Suprapubic skin (tissue), 4 donors: ENCODE measurements at regions not wholly inside any gene's neighbourhood (a gene's known extent, or its start where the extent isn't known, plus 50 kb on each side); places are given as distances from the start of the nearest gene placed in this dataset.

Experiments used
- CTCF ChIP-seq, 2 donors: fragments of 200-600 bp in 1 of 2; fragments of 450-650 bp in 1 of 2; sonication (generic) in 1 of 2; IDR thresholded peaks; one replicate each; pipeline ENCODE4 v1.5.1; 2016 to 2019; ENCODE audit warnings: antibody characterized with exemption in 2 of 2, mild to moderate bottlenecking in 1 of 2, moderate library complexity in 1 of 2
- POLR2A ChIP-seq, 2 donors: fragments of 450-650 bp; IDR thresholded peaks; one replicate each; pipeline ENCODE4 v1.6.1; 2017; ENCODE audit warnings: antibody characterized with exemption in 2 of 2, mild to moderate bottlenecking in 2 of 2, moderate library complexity in 2 of 2
- POLR2AphosphoS5 ChIP-seq, 3 donors: sonication (generic); formaldehyde crosslinking; IDR thresholded peaks; one replicate each; pipeline ENCODE4 v1.6.1; 2017; ENCODE audit warnings: antibody characterized with exemption in 3 of 3

- no peak for TF ChIP-seq POLR2A (IDR thresholded peaks at IDR 0.05)
- TF ChIP-seq CTCF (IDR thresholded peaks at IDR 0.05) = no peak
- TF ChIP-seq POLR2AphosphoS5 (IDR thresholded peaks at IDR 0.05) = no peak
Observed at GRCh38 chr5:38164776-38165399, 93.5 kb upstream of the EGFLAM start.
